AG04450 (cell line): ENCODE measurements at regions not wholly inside any gene's neighbourhood (a gene's known extent, or its start where the extent isn't known, plus 50 kb on each side); places are given as distances from the start of the nearest gene placed in this dataset.

ENCODE experiments used
- CTCF ChIA-PET: fragments of 300-600, 350-600 bp; formaldehyde crosslinking; extraction: SDS; loops from one replicate; lab custom pipeline; 2022; ENCODE audit warnings: antibody characterized with exemption, inconsistent platforms; lab: Charles Lee
- POLR2A ChIA-PET: fragments of 350-600 bp; formaldehyde crosslinking; extraction: SDS; loops from one replicate; lab custom pipeline; 2021; ENCODE audit warnings: antibody characterized with exemption, inconsistent platforms; lab: Yijun Ruan, JAX
- DNase-seq: peaks from one replicate; pipeline ENCODE4 v3.0.0-alpha.2; 2011; ENCODE audit warnings: low read depth, low spot score
- H3K27ac ChIP-seq: one replicate; pipeline ENCODE4 v1.5.1; 2012; ENCODE audit warnings: low read depth, low read length, control low read depth
- H3K27me3 ChIP-seq: one replicate; pipeline ENCODE4 v1.6.0; 2012; ENCODE audit warnings: low read length; ENCODE audit not compliant: control insufficient read depth, insufficient read depth
- H3K4me3 ChIP-seq: 2 replicates; pipeline ENCODE4 v1.5.1; 2011; ENCODE audit warnings: mild to moderate bottlenecking, low read depth, low read length, control low read depth
- H3K9me3 ChIP-seq: 2 replicates; pipeline ENCODE4 v1.5.1; 2012; ENCODE audit warnings: low read length; ENCODE audit not compliant: control insufficient read depth, insufficient read depth
- CTCF ChIP-seq: IDR thresholded peaks from 2 replicates; pipeline ENCODE4 v1.5.1; 2011; ENCODE audit warnings: low read depth, low read length, control low read depth, inconsistent platforms

- TF ChIP-seq CTCF: no peak
- Histone ChIP-seq H3K9me3 (no peaks in the 10 kb centered on the region), H3K27ac (no peak overlapping the region), H3K4me3 (no peak overlapping the region), H3K27me3 (no peaks in the 10 kb centered on the region)
- ChIA-PET CTCF (no interaction called here), POLR2A (no interaction called here)
- DNase-seq: no peak
These were observed 94.4 kb downstream of the MIS18A start for GRCh38 chr21:32184485-32184884.

GRCh38 chr21:32184065-32184464 lies 94.8 kb downstream of the MIS18A start:
- DNase-seq: no peak
- Histone ChIP-seq H3K4me3 (no peak overlapping the region), H3K27me3 (no peaks in the 10 kb centered on the region), H3K27ac (no peak overlapping the region), H3K9me3 (no peaks in the 10 kb centered on the region)
- ChIA-PET POLR2A (no interaction called here), CTCF (no interaction called here)
- TF ChIP-seq CTCF: no peak

- DNase-seq: no peak
- ChIA-PET POLR2A (no interaction called here), CTCF (no interaction called here)
- Histone ChIP-seq H3K27me3 (no peaks in the 10 kb centered on the region), H3K4me3 (no peak overlapping the region), H3K9me3 (no peaks in the 10 kb centered on the region), H3K27ac (no peak overlapping the region)
- TF ChIP-seq CTCF: no peak
These were observed 95.5 kb downstream of the MIS18A start for GRCh38 chr21:32183396-32183795.

- no peaks in the 10 kb centered on the region for H3K9me3 ChIP-seq
- no peak for DNase-seq
- TF ChIP-seq CTCF: no peak
- H3K27ac ChIP-seq: no peak overlapping the region
- H3K27me3 ChIP-seq: no peaks in the 10 kb centered on the region
- ChIA-PET CTCF (no interaction called here), POLR2A (no interaction called here)
- no peak overlapping the region for H3K4me3 ChIP-seq
These were observed 96.4 kb downstream of the MIS18A start for GRCh38 chr21:32182449-32182848.

- ChIA-PET POLR2A (no interaction called here), CTCF (no interaction called here)
- H3K27me3 ChIP-seq: no peaks in the 10 kb centered on the region
- DNase-seq: no peak
- H3K27ac ChIP-seq: no peak overlapping the region
- TF ChIP-seq CTCF: no peak
- no peak overlapping the region for H3K4me3 ChIP-seq
- H3K9me3 ChIP-seq: no peaks in the 10 kb centered on the region
These were observed 97.4 kb downstream of the MIS18A start for GRCh38 chr21:32181457-32181856.
